MCF 10A (cell line): ENCODE measurements at regions not wholly inside any gene's neighbourhood (a gene's known extent, or its start where the extent isn't known, plus 50 kb on each side); places are given as distances from the start of the nearest gene placed in this dataset.

Experiments
- BruUV-seq: library from RNA; stranded (reverse); fragments of 400-500 nt; replicated peaks from 2 replicates; lab custom pipeline; 2021; lab: Mats Ljungman, UMichigan
- CTCF ChIA-PET: fragments of 300-600 bp; sonication (Branson Sonifier 250); formaldehyde crosslinking; extraction: SDS; loops from one replicate; lab custom pipeline; 2021; ENCODE audit warnings: antibody characterized with exemption, inconsistent platforms; lab: Yijun Ruan, JAX
- POLR2A ChIA-PET: fragments of 300-600, 350-650 bp; sonication (Branson Sonifier 250); formaldehyde crosslinking; extraction: SDS; loops from one replicate; lab custom pipeline; 2020; ENCODE audit warnings: antibody characterized with exemption, inconsistent platforms; lab: Yijun Ruan, JAX
- DNase-seq: peaks from one replicate; pipeline ENCODE4 v3.0.0-alpha.2; 2018; ENCODE audit not compliant: unreplicated experiment
- H3K27ac Mint-ChIP-seq: one replicate; pipeline ENCODE4 v1.8.0; 2022; ENCODE audit warnings: mild to moderate bottlenecking, low read depth, mixed read lengths; ENCODE audit not compliant: unreplicated experiment
- H3K27me3 Mint-ChIP-seq: one replicate; pipeline ENCODE4 v1.8.0; 2022; ENCODE audit warnings: mixed read lengths; ENCODE audit not compliant: insufficient read depth, unreplicated experiment
- H3K36me3 Mint-ChIP-seq: one replicate; pipeline ENCODE4 v1.8.0; 2022; ENCODE audit warnings: mild to moderate bottlenecking, moderate library complexity, mixed read lengths; ENCODE audit not compliant: insufficient read depth, unreplicated experiment
- H3K4me1 Mint-ChIP-seq: one replicate; pipeline ENCODE4 v1.8.0; 2022; ENCODE audit warnings: mixed read lengths; ENCODE audit not compliant: insufficient read depth, unreplicated experiment
- H3K4me3 Mint-ChIP-seq: one replicate; pipeline ENCODE4 v1.8.0; 2022; ENCODE audit warnings: mild to moderate bottlenecking, moderate library complexity, mixed read lengths; ENCODE audit not compliant: unreplicated experiment
- H3K9me3 Mint-ChIP-seq: one replicate; pipeline ENCODE4 v1.8.0; 2022; ENCODE audit warnings: mixed read lengths; ENCODE audit not compliant: unreplicated experiment
- CTCF ChIP-seq: fragments of 200-600 bp; IDR thresholded peaks from one replicate; pipeline ENCODE4 v1.8.0; 2022; ENCODE audit warnings: antibody characterized with exemption, mild to moderate bottlenecking; ENCODE audit not compliant: unreplicated experiment
- intact Hi-C: fragments of 100-400 bp; cut with micrococcal nuclease; formaldehyde crosslinking; loops from 2 replicates; pipeline ENCODE4 v1.14.1; 2022

- ChIA-PET CTCF (no interaction called here), POLR2A (no interaction called here)
- no TSS peak for BruUV-seq
- Mint-ChIP-seq H3K27ac (no peak overlapping the region), H3K27me3 (no peaks in the 10 kb centered on the region), H3K36me3 (no peaks in the 10 kb centered on the region), H3K9me3 (peaks cover 7% of the 10 kb centered on the region), H3K4me1 (no peaks in the 10 kb centered on the region), H3K4me3 (no peak overlapping the region)
- intact Hi-C loops, result no loop called here
- no peak for DNase-seq
- TF ChIP-seq CTCF, result no peak
Measured at GRCh38 chr12:81974762-81975161, 215.6 kb upstream of the PPFIA2 start.

GRCh38 chr12:81968421-81968820, 209.3 kb upstream of the PPFIA2 start:
- Mint-ChIP-seq H3K36me3 (no peaks in the 10 kb centered on the region), H3K4me1 (no peaks in the 10 kb centered on the region), H3K9me3 (no peaks in the 10 kb centered on the region), H3K4me3 (no peak overlapping the region), H3K27ac (no peak overlapping the region), H3K27me3 (no peaks in the 10 kb centered on the region)
- no TSS peak for BruUV-seq
- TF ChIP-seq CTCF, result no peak
- ChIA-PET POLR2A (no interaction called here), CTCF (no interaction called here)
- DNase-seq, result no peak
- intact Hi-C loops, result no loop called here

- CTCF ChIA-PET, result no interaction called here
- no peak for TF ChIP-seq CTCF
Measured at GRCh38 chr12:81963636-81964035, 204.5 kb upstream of the PPFIA2 start.

GRCh38 chr12:81963026-81963425, 203.9 kb upstream of the PPFIA2 start:
- POLR2A ChIA-PET, result no interaction called here
- no TSS peak for BruUV-seq
- Mint-ChIP-seq H3K36me3 (no peaks in the 10 kb centered on the region), H3K27me3 (no peaks in the 10 kb centered on the region), H3K4me3 (no peak overlapping the region), H3K4me1 (peaks cover 11% of the 10 kb centered on the region), H3K27ac (no peak overlapping the region), H3K9me3 (no peaks in the 10 kb centered on the region)
- CTCF ChIA-PET, result interaction anchor here (0.5 kb wide), 1 partner anchor 242 kb away, joined by 3 read pairs; no protein-coding TSS in a partner anchor
- intact Hi-C loops, result no loop called here
- no peak for TF ChIP-seq CTCF
- DNase-seq, result no peak

More at GRCh38 chr12:81963636-81964035, 204.5 kb upstream of the PPFIA2 start:
- POLR2A ChIA-PET, result no interaction called here
- H3K4me3 Mint-ChIP-seq, result no peak overlapping the region
- peaks cover 11% of the 10 kb centered on the region for H3K4me1 Mint-ChIP-seq
- no TSS peak for BruUV-seq
- no peaks in the 10 kb centered on the region for H3K36me3 Mint-ChIP-seq
- DNase-seq, result no peak
- H3K9me3 Mint-ChIP-seq, result no peaks in the 10 kb centered on the region
- H3K27me3 Mint-ChIP-seq, result no peaks in the 10 kb centered on the region
- intact Hi-C loops, result no loop called here
- H3K27ac Mint-ChIP-seq, result no peak overlapping the region
